ENCODE measurements at regions not wholly inside any gene's neighbourhood (a gene's known extent, or its start where the extent isn't known, plus 50 kb on each side); places are given as distances from the start of the nearest gene placed in this dataset.

DNA sequence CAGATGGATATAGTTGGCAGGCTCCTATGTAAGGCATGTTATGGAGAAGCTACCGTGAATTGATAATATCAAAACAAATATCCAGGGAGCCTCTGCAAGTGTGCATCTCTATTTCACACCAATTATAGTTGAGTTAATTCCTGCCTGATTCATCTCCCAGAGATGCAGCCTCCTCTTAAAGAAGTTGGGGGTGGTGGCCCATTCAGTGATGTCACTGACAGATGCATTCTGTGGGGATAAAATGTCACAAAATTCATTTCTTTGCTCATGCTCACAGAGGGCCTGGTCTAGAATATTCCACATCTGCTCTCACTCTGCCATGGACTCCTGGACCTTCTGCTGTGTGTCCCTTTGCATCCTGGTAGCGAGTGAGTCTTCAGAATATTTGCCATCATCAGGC, 189.1 kb upstream of the PRSS1 start:
- Histone ChIP-seq H4K20me1 (ENCODE audit: insufficient read depth, low read depth, low read length) (no peaks in the 10 kb centered on the region), H3K4me3 (ENCODE audit: low read length) (no peak overlapping the region)

DNA sequence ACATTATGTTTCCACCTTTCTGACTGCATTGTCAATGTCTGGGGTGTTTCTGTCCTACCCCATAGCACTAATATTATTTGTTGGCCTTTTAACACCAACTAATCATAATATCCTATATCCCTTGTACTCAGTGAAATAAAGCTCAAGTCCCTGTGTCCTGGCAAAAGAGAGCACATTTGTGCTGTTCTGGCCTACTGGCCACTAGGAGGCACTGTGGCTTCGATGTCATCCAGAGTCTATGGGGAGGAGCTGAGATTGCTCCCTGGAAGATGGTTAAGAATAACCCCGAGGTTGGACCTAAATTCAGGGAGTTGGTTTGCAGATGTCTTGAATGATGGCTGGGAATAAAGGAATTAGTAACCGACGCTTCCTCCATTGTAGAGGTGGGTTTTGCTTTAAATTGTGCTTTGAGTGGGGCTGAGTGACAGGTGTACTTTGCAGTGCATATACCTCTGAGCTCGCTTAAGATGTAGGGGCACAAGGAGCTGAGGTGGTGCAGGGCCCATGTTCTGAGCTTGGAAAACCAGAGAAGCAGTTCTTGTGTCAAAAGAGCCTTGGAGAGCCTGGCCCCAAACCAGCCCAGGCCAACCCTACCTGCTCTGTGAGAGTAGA, 191.2 kb upstream of the PRSS1 start:
- no peaks in the 10 kb centered on the region for H4K20me1 ChIP-seq (ENCODE audit: insufficient read depth, low read depth, low read length)
- H3K4me2 ChIP-seq (ENCODE audit: low read depth, low read length, poor library complexity, severe bottlenecking): no peak overlapping the region
- no peaks in the 10 kb centered on the region for H3K79me2 ChIP-seq (ENCODE audit: low read length)
- H3K4me1 ChIP-seq (ENCODE audit: low read length): no peaks in the 10 kb centered on the region
- no peaks in the 10 kb centered on the region for H3K9me2 ChIP-seq (replicated peaks; ENCODE audit: insufficient read depth, low read length)
- no peaks in the 10 kb centered on the region for H3K36me3 ChIP-seq (ENCODE audit: insufficient read depth, low read length)
- no peaks in the 10 kb centered on the region for H3K27me3 ChIP-seq (ENCODE audit: low read length)
- DNase-seq: peak; percentile 74
- H3K9ac ChIP-seq (ENCODE audit: low read length): no peak overlapping the region
- H3K4me3 ChIP-seq (ENCODE audit: low read length): no peak overlapping the region
- H3K27ac ChIP-seq (ENCODE audit: low read length): no peak overlapping the region
- no peak overlapping the region for H2AFZ ChIP-seq (ENCODE audit: low read length)
- no peaks in the 10 kb centered on the region for H3K9me3 ChIP-seq (ENCODE audit: low read length)

More for the DNA sequence above, 189.1 kb upstream of the PRSS1 start:
- no peaks in the 10 kb centered on the region for H3K4me1 ChIP-seq (ENCODE audit: low read length)
- H3K27ac ChIP-seq (ENCODE audit: low read length): no peak overlapping the region
- no peak overlapping the region for H2AFZ ChIP-seq (ENCODE audit: low read length)
- no peaks in the 10 kb centered on the region for H3K9me3 ChIP-seq (ENCODE audit: low read length)
- H3K9ac ChIP-seq (ENCODE audit: low read length): no peak overlapping the region
- no peak overlapping the region for H3K4me2 ChIP-seq (ENCODE audit: low read depth, low read length, poor library complexity, severe bottlenecking)
- DNase-seq: no peak
- no peaks in the 10 kb centered on the region for H3K79me2 ChIP-seq (ENCODE audit: low read length)
- H3K36me3 ChIP-seq (ENCODE audit: insufficient read depth, low read length): no peaks in the 10 kb centered on the region
- H3K9me2 ChIP-seq (replicated peaks; ENCODE audit: insufficient read depth, low read length): no peaks in the 10 kb centered on the region
- no peaks in the 10 kb centered on the region for H3K27me3 ChIP-seq (ENCODE audit: low read length)

DNA sequence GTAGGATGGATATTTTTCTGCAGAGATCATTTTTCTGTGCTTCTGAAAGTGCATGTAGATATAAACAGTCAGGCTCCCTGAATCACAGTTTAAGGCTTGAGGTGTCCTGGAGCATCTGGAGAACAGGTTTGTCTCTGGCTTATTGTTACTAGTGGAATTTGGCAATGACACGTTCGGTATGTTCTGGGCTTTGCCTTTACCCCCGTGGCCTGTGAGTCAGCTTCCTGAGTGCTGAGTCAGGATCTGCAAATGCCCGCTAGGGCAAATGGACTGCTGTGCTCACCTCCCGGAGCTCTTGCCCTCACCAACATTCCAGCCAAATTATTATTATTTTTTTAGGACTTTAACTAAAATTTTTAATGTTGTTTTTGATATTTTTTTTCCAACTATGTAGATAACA, 192.5 kb upstream of the PRSS1 start:
- no peak overlapping the region for H3K9ac ChIP-seq (ENCODE audit: low read length)
- H3K36me3 ChIP-seq (ENCODE audit: insufficient read depth, low read length): no peaks in the 10 kb centered on the region
- H4K20me1 ChIP-seq (ENCODE audit: insufficient read depth, low read depth, low read length): no peaks in the 10 kb centered on the region
- H2AFZ ChIP-seq (ENCODE audit: low read length): no peak overlapping the region
- no peaks in the 10 kb centered on the region for H3K9me3 ChIP-seq (ENCODE audit: low read length)
- H3K27me3 ChIP-seq (ENCODE audit: low read length): no peaks in the 10 kb centered on the region
- no peak overlapping the region for H3K4me2 ChIP-seq (ENCODE audit: low read depth, low read length, poor library complexity, severe bottlenecking)
- H3K4me3 ChIP-seq (ENCODE audit: low read length): no peak overlapping the region
- no peak for DNase-seq
- no peaks in the 10 kb centered on the region for H3K9me2 ChIP-seq (replicated peaks; ENCODE audit: insufficient read depth, low read length)
- no peak overlapping the region for H3K27ac ChIP-seq (ENCODE audit: low read length)
- no peaks in the 10 kb centered on the region for H3K4me1 ChIP-seq (ENCODE audit: low read length)
- H3K79me2 ChIP-seq (ENCODE audit: low read length): no peaks in the 10 kb centered on the region

DNA sequence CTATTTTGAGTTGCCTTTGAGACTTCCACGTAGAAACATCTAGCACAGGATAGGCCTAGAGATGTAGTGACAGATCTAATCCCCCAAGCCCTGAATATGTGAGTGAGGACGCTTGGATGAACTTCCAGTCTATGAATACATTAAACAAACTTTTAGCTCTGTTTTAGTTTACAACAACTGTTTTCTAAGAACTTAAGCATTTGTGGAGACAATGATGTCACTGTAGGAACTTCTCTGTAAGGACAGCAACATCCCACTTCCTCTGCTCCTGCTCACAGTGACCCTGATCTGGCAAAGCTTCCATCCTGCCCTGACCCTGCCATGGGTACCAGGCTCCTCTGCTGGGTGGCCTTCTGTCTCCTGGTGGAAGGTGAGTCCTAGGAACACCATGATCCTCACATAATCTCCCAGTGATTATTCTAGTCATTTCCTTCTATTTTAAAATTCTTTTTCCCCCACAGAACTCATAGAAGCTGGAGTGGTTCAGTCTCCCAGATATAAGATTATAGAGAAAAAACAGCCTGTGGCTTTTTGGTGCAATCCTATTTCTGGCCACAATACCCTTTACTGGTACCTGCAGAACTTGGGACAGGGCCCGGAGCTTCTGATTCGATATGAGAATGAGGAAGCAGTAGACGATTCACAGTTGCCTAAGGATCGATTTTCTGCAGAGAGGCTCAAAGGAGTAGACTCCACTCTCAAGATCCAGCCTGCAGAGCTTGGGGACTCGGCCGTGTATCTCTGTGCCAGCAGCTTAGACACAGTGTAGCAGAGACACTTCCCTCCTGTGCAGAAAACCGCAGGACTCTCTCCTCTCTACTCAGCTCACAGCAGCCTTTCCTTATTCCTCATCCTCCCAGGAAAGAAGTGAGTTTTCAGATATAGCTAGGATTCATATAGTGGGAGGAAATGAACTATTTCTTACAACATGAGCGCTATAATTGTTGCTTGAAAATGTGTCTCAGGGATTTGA, 194.4 kb upstream of the PRSS1 start:
- Histone ChIP-seq H3K9ac (ENCODE audit: low read length) (no peak overlapping the region), H3K4me2 (ENCODE audit: low read depth, low read length, poor library complexity, severe bottlenecking) (no peak overlapping the region), H2AFZ (ENCODE audit: low read length) (no peak overlapping the region), H3K4me1 (ENCODE audit: low read length) (no peaks in the 10 kb centered on the region), H3K9me3 (ENCODE audit: low read length) (no peaks in the 10 kb centered on the region), H3K79me2 (ENCODE audit: low read length) (no peaks in the 10 kb centered on the region), H4K20me1 (ENCODE audit: insufficient read depth, low read depth, low read length) (no peaks in the 10 kb centered on the region), H3K27ac (ENCODE audit: low read length) (no peak overlapping the region), H3K27me3 (ENCODE audit: low read length) (no peaks in the 10 kb centered on the region), H3K9me2 (replicated peaks; ENCODE audit: insufficient read depth, low read length) (no peaks in the 10 kb centered on the region), H3K4me3 (ENCODE audit: low read length) (no peak overlapping the region), H3K36me3 (ENCODE audit: insufficient read depth, low read length) (no peaks in the 10 kb centered on the region)
- no peak for DNase-seq

DNA sequence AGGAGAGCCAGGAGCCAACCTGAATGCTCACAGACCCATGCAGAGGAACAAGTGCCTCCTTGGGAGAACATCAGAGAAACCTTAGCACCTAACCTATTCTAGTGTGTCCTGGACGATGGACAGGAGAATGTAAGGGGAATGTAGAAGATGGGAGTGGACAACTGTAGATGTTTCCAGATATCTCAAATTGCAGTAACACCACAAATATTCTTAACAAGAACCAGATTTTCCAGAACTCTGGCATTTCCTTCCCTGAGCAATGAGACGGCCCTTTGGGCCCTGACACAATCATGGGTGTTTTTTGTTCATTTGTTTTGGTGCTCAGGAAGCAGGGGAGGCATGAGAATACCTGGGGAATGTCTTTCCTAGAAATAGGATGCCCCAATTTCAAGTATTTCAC, 196.1 kb upstream of the PRSS1 start:
- Histone ChIP-seq H3K4me2 (ENCODE audit: low read depth, low read length, poor library complexity, severe bottlenecking) (no peak overlapping the region), H4K20me1 (ENCODE audit: insufficient read depth, low read depth, low read length) (no peaks in the 10 kb centered on the region), H2AFZ (ENCODE audit: low read length) (no peak overlapping the region), H3K79me2 (ENCODE audit: low read length) (no peaks in the 10 kb centered on the region), H3K9me2 (replicated peaks; ENCODE audit: insufficient read depth, low read length) (no peaks in the 10 kb centered on the region), H3K9ac (ENCODE audit: low read length) (no peak overlapping the region), H3K4me1 (ENCODE audit: low read length) (no peaks in the 10 kb centered on the region), H3K27me3 (ENCODE audit: low read length) (no peaks in the 10 kb centered on the region), H3K9me3 (ENCODE audit: low read length) (no peaks in the 10 kb centered on the region), H3K27ac (ENCODE audit: low read length) (no peak overlapping the region), H3K4me3 (ENCODE audit: low read length) (no peak overlapping the region), H3K36me3 (ENCODE audit: insufficient read depth, low read length) (no peaks in the 10 kb centered on the region)
- no peak for DNase-seq

DNA sequence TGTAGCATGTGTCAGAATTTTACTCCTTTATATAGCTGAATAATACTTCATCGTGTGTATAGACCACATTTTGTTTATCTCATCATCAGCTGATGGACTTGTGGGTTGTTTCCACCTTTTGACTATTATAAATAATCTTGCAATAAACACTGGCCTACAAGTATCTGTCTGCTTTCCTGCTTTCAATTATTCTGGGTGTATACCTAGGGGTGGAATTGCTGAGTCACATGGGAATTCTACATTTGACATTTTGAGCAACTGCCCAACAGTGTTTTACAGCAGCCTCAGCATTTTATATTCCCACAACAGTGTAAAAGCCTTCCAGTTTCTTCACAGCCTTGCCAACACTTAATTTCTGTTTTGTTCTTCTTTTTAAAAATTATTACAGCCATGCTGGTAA, 200.3 kb upstream of the PRSS1 start:
- H3K79me2 ChIP-seq (ENCODE audit: low read length): no peaks in the 10 kb centered on the region
- no peaks in the 10 kb centered on the region for H3K9me3 ChIP-seq (ENCODE audit: low read length)
- no peaks in the 10 kb centered on the region for H4K20me1 ChIP-seq (ENCODE audit: insufficient read depth, low read depth, low read length)
- H3K4me1 ChIP-seq (ENCODE audit: low read length): no peaks in the 10 kb centered on the region
- H3K27me3 ChIP-seq (ENCODE audit: low read length): no peaks in the 10 kb centered on the region
- no peaks in the 10 kb centered on the region for H3K36me3 ChIP-seq (ENCODE audit: insufficient read depth, low read length)
- H3K27ac ChIP-seq (ENCODE audit: low read length): no peak overlapping the region
- no peak for DNase-seq
- H3K4me2 ChIP-seq (ENCODE audit: low read depth, low read length, poor library complexity, severe bottlenecking): no peak overlapping the region
- no peaks in the 10 kb centered on the region for H3K9me2 ChIP-seq (replicated peaks; ENCODE audit: insufficient read depth, low read length)
- no peak overlapping the region for H3K9ac ChIP-seq (ENCODE audit: low read length)
- no peak overlapping the region for H3K4me3 ChIP-seq (ENCODE audit: low read length)
- H2AFZ ChIP-seq (ENCODE audit: low read length): no peak overlapping the region

DNA sequence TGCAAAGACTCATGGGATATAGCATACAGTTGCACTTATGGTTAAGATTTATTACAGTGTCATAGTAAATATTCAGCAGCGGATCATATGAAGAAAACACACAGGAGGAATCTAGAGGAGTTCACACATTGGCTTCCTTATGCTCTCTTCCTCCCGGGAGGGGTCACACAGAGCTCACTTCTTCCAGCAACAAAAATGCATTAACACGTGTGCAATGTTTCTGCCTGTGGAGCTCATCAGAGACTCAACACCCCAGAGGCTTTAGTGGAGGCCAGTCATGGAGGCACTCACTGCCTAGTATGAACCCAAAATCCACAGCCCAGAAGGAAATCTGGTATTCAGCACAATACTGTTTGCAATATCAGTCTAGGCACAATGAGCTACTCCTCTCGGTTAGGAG, 202.8 kb upstream of the PRSS1 start:
- H3K79me2 ChIP-seq (ENCODE audit: low read length): no peaks in the 10 kb centered on the region

DNA sequence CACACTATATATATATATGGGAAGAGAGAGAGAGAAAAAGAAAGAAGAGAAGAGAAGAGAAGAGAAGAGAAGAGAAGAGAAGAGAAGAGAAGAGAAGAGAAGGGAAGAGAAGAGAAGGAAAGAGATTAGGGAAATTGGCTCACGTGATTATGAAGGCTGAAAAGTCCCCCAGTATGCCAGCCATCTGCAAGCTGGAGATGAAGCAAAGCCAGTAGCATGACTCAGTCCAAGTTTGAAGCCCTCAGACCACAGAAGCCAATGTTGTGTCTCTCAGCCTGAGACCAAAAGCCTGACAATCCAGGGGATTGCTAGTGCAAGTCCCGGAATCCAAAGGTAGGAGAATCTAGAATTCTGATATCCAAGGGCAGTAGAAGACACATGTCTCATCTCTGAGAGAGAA, 206.3 kb upstream of the PRSS1 start:
- no peaks in the 10 kb centered on the region for H3K9me3 ChIP-seq (ENCODE audit: low read length)
- no peaks in the 10 kb centered on the region for H3K79me2 ChIP-seq (ENCODE audit: low read length)
- no peaks in the 10 kb centered on the region for H3K9me2 ChIP-seq (replicated peaks; ENCODE audit: insufficient read depth, low read length)
- no peak overlapping the region for H3K4me3 ChIP-seq (ENCODE audit: low read length)
- H2AFZ ChIP-seq (ENCODE audit: low read length): no peak overlapping the region
- no peaks in the 10 kb centered on the region for H3K36me3 ChIP-seq (ENCODE audit: insufficient read depth, low read length)
- H3K9ac ChIP-seq (ENCODE audit: low read length): no peak overlapping the region
- no peak overlapping the region for H3K4me2 ChIP-seq (ENCODE audit: low read depth, low read length, poor library complexity, severe bottlenecking)
- no peaks in the 10 kb centered on the region for H3K4me1 ChIP-seq (ENCODE audit: low read length)
- DNase-seq: no peak
- H3K27me3 ChIP-seq (ENCODE audit: low read length): no peaks in the 10 kb centered on the region
- no peaks in the 10 kb centered on the region for H4K20me1 ChIP-seq (ENCODE audit: insufficient read depth, low read depth, low read length)
- H3K27ac ChIP-seq (ENCODE audit: low read length): no peak overlapping the region

More for the DNA sequence above, 202.8 kb upstream of the PRSS1 start:
- Histone ChIP-seq H4K20me1 (ENCODE audit: insufficient read depth, low read depth, low read length) (no peaks in the 10 kb centered on the region), H3K9ac (ENCODE audit: low read length) (no peak overlapping the region), H2AFZ (ENCODE audit: low read length) (no peak overlapping the region), H3K9me2 (replicated peaks; ENCODE audit: insufficient read depth, low read length) (no peaks in the 10 kb centered on the region), H3K36me3 (ENCODE audit: insufficient read depth, low read length) (no peaks in the 10 kb centered on the region), H3K4me2 (ENCODE audit: low read depth, low read length, poor library complexity, severe bottlenecking) (no peak overlapping the region), H3K27ac (ENCODE audit: low read length) (no peak overlapping the region), H3K9me3 (ENCODE audit: low read length) (no peaks in the 10 kb centered on the region), H3K4me1 (ENCODE audit: low read length) (no peaks in the 10 kb centered on the region), H3K27me3 (ENCODE audit: low read length) (no peaks in the 10 kb centered on the region), H3K4me3 (ENCODE audit: low read length) (no peak overlapping the region)
- no peak for DNase-seq

All from Karpas-422 (cell line).